ENCODE measurements at regions not wholly inside any gene's neighbourhood (a gene's known extent, or its start where the extent isn't known, plus 50 kb on each side); places are given as distances from the start of the nearest gene placed in this dataset.
"Not testable (repeated sequence)": the region's sequence is repeated elsewhere in the genome, so short reads cannot be mapped to it uniquely, and the experiment has no call there.

DNA sequence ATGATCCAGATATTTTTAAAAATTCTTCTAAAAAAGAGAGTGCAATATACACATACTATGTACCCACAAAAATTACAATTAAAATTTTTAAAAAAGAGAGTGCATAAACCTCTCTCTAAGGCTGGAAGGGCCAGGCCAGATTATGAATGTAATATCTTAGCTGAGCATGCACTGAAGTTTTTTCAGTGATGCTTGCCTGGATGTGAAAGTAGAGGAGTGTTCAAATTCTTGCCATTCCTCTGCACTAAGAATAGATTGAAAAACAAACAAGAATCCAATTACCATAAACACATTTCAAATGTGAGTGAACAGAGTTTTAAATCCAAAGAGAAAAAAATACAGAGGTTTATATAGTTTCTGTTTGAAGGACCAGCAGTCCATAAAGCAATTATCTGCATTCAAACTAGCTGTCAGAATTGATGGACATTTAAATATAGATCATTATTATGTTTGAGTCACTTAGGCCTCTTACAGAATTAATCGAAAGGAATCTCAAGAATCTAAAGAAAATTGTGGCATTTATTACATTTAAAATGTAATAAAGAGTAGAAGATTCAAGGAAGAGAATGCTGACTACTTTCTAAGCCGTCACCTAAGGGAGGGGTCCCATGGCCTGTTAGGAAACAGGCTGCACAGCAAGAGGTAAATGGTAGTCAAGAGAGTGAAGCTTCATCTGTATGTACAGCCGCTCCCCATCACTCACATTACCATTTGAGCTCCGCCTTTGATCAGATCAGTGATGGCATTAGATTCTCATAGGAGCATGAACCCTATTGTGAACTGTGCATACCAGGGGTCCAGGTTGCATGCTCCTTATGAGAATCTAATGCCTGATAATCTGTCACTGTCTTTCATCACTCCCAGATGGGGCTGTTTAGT, 159.3 kb upstream of the MDFIC2 start:
- no peak for ATAC-seq

DNA sequence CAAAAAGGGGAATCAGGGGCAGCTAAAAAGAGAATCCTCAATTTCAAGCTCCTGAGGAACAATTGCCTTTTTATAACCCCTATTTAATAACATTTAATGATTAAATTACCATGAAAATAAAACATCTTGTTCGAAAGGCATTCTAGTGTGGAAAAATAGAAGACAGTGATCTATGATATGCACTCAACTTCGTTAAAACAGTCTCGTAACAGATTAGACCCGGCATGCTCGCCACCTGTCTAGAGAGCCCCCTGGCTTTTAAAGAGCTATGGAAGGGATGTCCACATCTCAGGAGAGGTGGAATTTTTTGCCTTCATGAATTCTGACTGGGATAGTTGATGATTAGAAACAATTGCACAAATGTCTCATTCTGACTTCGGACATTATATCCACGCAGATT, 153.7 kb upstream of the MDFIC2 start:
- ATAC-seq, result no peak

DNA sequence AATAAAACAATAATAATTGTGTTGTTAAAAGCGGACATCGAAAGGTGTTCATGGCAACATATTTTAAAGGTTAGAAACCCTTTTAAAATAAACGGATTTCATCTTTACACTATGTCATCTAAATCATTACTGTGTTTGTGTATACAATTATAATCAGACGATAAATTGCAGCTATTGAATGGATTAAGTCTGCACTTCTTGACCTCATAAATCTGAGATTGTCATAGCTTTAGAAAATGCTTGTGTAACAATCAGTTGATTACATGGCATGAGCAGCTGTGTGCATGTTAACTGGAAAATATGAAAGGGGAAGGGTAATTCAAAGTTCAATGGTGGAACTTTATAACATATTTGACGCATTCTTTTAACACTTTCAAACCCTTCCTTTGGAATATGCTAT, 152.4 kb upstream of the MDFIC2 start:
- no peak for ATAC-seq

DNA sequence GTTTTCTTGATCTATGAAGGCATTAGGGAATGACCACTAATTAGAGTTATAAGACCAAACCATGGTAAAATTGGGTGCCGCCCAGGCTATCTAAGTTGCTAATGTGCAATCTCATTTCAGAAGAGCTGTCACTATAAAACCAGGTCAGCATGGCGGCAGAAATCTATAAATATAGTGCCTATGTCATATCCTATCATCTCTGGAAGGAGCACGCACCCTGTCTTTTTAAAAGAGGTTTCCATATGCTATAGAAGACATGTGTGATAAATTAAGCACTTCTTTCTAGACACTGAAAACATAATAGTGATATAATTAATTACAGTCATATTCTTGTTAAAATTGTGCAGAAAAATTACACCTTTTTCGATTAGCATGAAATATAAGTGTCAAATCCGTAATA, 152.0 kb upstream of the MDFIC2 start:
- no peak for ATAC-seq

DNA sequence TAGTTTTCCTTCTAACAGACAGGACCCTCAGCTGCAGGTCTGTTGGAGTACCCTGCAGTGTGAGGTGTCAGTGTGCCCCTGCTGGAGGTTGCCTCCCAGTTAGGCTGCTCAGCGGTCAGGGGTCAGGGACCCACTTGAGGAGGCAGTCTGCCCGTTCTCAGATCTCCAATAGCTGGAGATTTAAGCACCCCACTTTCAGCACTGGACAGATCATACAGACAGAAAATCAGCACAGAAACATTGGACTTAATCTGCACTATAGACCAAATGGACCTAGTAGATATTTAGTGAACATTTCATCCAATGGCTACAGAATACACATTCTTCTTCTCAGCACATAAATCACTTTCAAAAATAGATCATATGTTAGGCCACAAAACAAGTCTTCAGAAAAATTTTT, 137.8 kb upstream of the MDFIC2 start:
- ATAC-seq, result not testable (repeated sequence)

- not testable (repeated sequence) for ATAC-seq
Measured at GRCh38 chr3:70435422-70435821, 123.0 kb upstream of the MDFIC2 start.

- ATAC-seq, result no peak
Measured at GRCh38 chr3:70433091-70433490, 120.7 kb upstream of the MDFIC2 start.

DNA sequence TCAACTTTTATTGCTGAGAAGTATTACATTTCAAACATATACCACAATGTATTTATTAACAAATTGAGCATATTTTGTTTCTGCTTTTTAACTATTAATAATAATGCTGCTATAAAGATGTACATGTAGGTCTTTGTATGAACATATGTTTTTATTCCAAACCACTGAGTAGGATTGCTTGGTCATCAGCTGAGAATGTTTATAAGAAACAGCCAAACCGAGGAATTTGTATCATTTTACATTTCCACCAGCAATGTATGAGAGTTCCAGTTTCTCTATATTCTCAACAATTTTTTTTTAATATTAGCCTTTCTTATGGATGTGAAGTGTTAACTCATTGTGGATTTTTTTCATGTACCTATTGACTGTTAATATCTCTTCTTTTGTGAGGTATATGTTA, 119.5 kb upstream of the MDFIC2 start:
- ATAC-seq, result no peak

GRCh38 chr3:70426071-70426470, 113.6 kb upstream of the MDFIC2 start:
- no peak for ATAC-seq

DNA sequence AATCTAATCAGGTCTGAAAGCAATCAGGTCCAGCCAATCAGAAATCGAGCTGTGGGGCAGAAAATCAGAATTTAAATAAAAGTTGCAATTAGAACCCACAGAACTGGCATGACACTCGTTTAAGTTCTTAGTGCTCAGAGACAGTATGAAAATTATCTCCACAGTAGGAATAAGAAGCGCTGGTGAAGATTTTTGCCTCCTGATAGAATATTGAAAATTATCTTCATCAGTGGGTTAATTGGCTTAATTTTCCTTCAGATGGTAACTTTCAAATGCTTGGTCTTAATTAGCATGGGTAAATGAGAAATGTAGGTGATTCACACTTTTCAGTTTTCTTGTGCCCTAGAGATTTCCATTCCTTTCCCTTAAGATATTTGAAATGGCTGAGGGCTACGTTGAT, 109.1 kb upstream of the MDFIC2 start:
- no peak for ATAC-seq

- no peak for ATAC-seq
Measured at GRCh38 chr3:70409018-70409417, 96.6 kb upstream of the MDFIC2 start.

DNA sequence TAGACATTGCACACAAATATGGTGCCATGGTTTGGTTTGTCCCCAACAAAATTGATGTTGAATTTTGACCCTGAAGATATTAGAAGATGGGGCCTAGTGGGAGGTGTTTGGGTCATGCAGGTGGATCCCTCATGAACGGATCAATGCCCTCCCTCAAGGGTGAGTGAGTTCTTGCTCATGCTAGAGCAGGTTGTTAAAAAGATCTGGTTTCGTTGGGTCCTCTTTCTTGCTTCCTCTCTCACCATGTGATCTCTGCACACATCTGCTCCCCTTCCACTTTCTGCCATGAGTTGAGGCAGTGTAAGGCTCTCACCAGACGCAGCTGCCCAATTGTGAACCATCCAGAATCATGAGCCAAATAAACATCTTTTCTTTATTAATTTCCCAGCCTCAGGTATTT, 87.8 kb upstream of the MDFIC2 start:
- ATAC-seq, result no peak

DNA sequence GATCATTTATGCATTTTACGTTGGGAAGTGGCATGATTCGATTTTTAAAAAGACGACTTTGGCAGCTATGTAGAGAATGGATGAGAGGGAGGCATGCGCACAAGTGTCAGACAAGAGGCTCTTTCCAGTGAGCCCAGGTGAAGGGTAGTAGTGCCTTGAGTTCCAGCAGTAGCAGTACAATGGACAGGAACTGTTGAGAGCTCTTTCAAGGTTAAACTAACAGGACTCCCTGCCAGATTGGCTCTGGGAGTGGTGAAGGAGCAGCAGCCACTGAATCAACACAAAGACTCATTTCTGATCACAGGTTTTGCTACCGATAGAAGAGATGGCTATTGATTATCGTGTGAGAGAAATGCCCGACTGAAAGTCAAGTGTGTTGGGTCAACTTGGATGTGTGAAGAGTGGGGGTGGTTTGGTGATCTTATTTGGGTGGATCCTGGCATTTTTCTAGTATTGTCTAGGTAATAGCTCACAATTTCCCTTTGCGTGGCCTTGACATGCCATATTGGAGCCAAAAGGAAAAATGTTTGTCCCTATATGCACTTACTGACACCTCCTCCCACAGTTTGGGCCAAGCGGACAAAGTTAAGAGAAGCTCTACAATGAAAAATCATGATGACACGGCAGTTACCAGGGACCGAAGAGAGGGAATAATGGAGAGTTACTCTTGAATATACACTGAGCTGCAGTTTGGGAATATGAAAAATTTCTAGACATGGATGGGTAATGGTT, 81.6 kb upstream of the MDFIC2 start:
- no peak for ATAC-seq

DNA sequence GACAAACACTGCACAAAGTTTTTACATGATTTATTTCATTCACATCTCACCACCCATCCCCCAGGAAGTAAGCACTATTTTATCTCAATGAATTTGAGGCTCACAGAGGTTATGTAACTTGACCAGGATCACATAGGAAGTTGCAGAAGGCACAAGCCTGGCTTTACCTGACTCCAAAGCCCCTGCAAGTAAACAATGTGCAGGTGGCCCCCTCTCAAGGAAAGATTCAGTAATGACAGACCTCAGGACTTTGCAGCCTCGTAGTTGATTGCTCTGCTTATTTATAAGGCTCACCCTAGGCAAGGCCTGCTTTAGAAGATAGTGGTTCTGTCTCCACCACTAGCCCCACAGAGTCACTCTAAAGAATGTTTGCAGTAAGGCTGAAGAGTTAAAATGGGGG, 79.8 kb upstream of the MDFIC2 start:
- ATAC-seq, result no peak

- ATAC-seq, result no peak
Measured at GRCh38 chr3:70387889-70388288, 75.5 kb upstream of the MDFIC2 start.

DNA sequence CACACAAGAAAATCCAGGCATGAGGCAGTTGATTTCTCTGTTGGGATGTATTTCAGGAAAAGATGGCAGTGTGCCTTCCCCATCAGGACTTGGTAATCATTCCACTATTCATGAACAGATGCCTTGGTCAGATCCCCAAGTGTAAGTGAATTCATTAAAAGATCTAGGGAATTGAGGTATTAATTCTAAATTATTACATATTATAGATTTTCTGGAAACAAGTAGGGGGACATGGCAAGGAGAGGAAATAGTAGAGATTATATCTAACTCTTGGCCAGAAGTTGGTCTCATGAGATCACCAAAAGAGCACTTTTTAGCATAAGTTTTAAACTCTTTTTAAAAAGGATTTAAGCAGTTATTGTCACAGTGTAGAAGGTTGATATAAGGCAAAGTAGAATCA, 74.4 kb upstream of the MDFIC2 start:
- ATAC-seq, result no peak

DNA sequence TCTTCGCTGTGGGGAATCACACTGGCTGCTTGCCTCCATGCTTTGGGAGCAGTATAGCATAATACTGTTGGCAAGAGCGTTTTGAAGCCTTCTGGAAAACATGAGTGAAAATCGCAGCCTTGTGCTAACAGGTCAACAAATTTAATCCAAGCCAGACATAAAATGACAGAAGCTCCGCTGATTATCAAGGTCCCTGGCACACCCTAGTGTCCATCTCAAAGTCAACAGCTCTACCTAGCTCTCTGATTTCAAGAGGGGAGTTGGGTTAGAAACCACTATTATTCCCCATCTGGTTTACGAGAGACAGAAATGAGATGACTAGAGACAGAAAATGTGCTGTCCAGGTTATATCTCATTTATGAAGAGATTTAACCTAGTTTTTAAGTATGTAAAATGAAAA, 73.6 kb upstream of the MDFIC2 start:
- ATAC-seq, result no peak

DNA sequence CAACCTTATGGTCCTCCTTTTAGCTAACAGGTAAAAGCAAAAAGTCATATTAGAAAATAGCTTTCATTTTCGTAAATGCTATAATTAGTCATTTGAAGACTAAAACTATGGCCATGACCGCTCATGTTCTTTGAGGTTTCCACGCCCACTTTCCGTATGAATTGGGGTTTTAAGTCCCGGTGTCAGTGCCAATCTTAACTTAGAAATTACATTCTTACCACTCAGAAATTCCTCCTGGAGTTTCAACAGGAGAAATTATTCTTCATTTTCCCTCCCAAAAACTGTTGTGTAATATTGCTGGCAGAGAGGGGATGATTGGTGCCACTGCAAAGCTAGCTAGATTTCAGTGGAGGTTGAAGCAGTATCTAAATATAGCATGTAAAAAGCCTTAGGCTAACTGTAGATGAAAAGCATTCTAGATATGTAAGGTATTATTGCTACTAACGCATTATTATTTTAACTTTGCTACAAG, 71.0 kb upstream of the MDFIC2 start:
- no peak for ATAC-seq

DNA sequence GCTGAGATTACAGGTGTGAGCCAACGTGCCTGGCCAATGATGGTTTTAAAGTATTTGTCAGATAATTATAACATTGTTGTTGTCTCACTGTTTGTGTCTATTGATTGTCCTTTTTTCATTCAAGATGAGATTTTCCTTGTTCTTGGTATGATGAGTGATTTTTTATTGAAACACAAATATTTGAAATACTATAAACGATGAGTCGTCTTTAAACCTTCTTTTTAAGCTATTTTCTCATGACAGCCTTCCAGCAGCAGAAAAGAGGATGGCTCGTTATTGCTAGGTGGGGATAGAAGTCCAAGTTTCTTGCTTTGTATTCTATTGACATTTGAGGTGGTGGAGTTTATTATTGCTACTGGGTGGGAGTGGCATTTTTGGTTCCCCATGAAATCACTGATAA, 61.7 kb upstream of the MDFIC2 start:
- ATAC-seq, result no peak

All from activated CD4-positive, CD25-positive, alpha-beta regulatory T cell treated with anti-CD3 and anti-CD28 coated beads, Interleukin-2, amount 50 U/mL, for 24 hours (primary cell).